IMR-90 (cell line): ENCODE measurements at regions not wholly inside any gene's neighbourhood (a gene's known extent, or its start where the extent isn't known, plus 50 kb on each side); places are given as distances from the start of the nearest gene placed in this dataset.

Experiments
- ATAC-seq: fragments of 200-7000 bp; cut with Tn5 transposase; 2 replicates; pipeline ENCODE4 v1.9.1; 2020; ENCODE audit warnings: low read depth, mild to moderate bottlenecking, moderate library complexity
- BruUV-seq: library from RNA; stranded (reverse); fragments of 400-500 nt; replicated peaks from 2 replicates; lab custom pipeline; 2021; lab: Mats Ljungman, UMichigan
- CTCF ChIA-PET: fragments of 300-600 bp; formaldehyde crosslinking; extraction: SDS; loops from one replicate; lab custom pipeline; 2021; ENCODE audit warnings: antibody characterized with exemption; lab: Yijun Ruan, JAX
- POLR2A ChIA-PET: fragments of 300-600 bp; sonication (Branson Sonifier 250); formaldehyde crosslinking; loops from one replicate; lab custom pipeline; 2022; ENCODE audit warnings: antibody characterized with exemption; ENCODE audit not compliant: unreplicated experiment; lab: Charles Lee
- DNase-seq: peaks from one replicate; pipeline ENCODE4 v3.0.0; 2013
- H2AFZ ChIP-seq: replicated peaks from 2 replicates; pipeline ENCODE3; 2013; ENCODE audit warnings: low read length, mild to moderate bottlenecking; ENCODE audit not compliant: poor library complexity
- H2AK5ac ChIP-seq: 2 replicates; pipeline ENCODE4 v1.6.1; 2013; ENCODE audit warnings: low read depth, low read length, inconsistent platforms
- H2AK9ac ChIP-seq: replicated peaks from 2 replicates; pipeline ENCODE3; 2013; ENCODE audit warnings: mild to moderate bottlenecking, low read depth, low read length, moderate library complexity; ENCODE audit not compliant: poor library complexity
- H2BK120ac ChIP-seq: 2 replicates; pipeline ENCODE4 v1.6.1; 2013; ENCODE audit warnings: low read depth, low read length, inconsistent platforms
- H2BK15ac ChIP-seq: 3 replicates; pipeline ENCODE4 v1.6.1; 2013; ENCODE audit warnings: low read depth, low read length, inconsistent platforms
- H2BK20ac ChIP-seq: 2 replicates; pipeline ENCODE4 v1.6.1; 2013; ENCODE audit warnings: low read depth, mild to moderate bottlenecking, inconsistent platforms, low read length, moderate library complexity
- H2BK5ac ChIP-seq: 2 replicates; pipeline ENCODE4 v1.6.1; 2013; ENCODE audit warnings: mild to moderate bottlenecking, low read depth, low read length, inconsistent platforms; ENCODE audit not compliant: poor library complexity, severe bottlenecking
- H3K14ac ChIP-seq: replicated peaks from 2 replicates; pipeline ENCODE4 v1.6.1; 2013; ENCODE audit warnings: low read depth, low read length, inconsistent platforms
- H3K18ac ChIP-seq: 2 replicates; pipeline ENCODE4 v1.6.1; 2013; ENCODE audit warnings: low read depth, low read length, control low read depth
- H3K23ac ChIP-seq: 2 replicates; pipeline ENCODE4 v1.6.1; 2013; ENCODE audit warnings: low read depth, low read length, inconsistent platforms
- H3K27ac ChIP-seq: 2 replicates; pipeline ENCODE4 v1.5.1; 2013; ENCODE audit warnings: mild to moderate bottlenecking, control low read depth, low read length; ENCODE audit not compliant: insufficient read depth
- H3K27me3 ChIP-seq: 2 replicates; pipeline ENCODE4 v1.6.1; 2013; ENCODE audit warnings: low read length; ENCODE audit not compliant: control insufficient read depth, insufficient read depth
- H3K36me3 ChIP-seq: 2 replicates; pipeline ENCODE4 v1.6.1; 2013; ENCODE audit warnings: low read length, mixed read lengths; ENCODE audit not compliant: control insufficient read depth, insufficient read depth
- H3K4ac ChIP-seq: 2 replicates; pipeline ENCODE4 v1.6.1; 2013; ENCODE audit warnings: low read depth, low read length, inconsistent platforms
- H3K4me1 ChIP-seq: 2 replicates; pipeline ENCODE4 v1.6.1; 2013; ENCODE audit warnings: low read length, mixed read lengths; ENCODE audit not compliant: control insufficient read depth, insufficient read depth
- H3K4me2 ChIP-seq: 2 replicates; pipeline ENCODE4 v1.6.1; 2013; ENCODE audit warnings: low read depth, mild to moderate bottlenecking, control low read depth, low read length, moderate library complexity
- H3K4me3 ChIP-seq: 2 replicates; pipeline ENCODE4 v1.5.1; 2013; ENCODE audit warnings: low read depth, mild to moderate bottlenecking, control low read depth, low read length, moderate library complexity; ENCODE audit not compliant: insufficient read depth
- H3K56ac ChIP-seq: 2 replicates; pipeline ENCODE4 v1.6.1; 2013; ENCODE audit warnings: low read length, inconsistent platforms; ENCODE audit not compliant: insufficient read depth; ENCODE audit errors: extremely low read depth
- H3K79me1 ChIP-seq, 2 experiments: 2 replicates each; pipeline ENCODE4 v1.6.1; 2013; ENCODE audit warnings: low read length in 2 of 2, inconsistent platforms in 1 of 2, low read depth in 1 of 2
- H3K9ac ChIP-seq: 2 replicates; pipeline ENCODE4 v1.6.1; 2013; ENCODE audit warnings: low read depth, low read length, control low read depth
- H3K9me1 ChIP-seq: 2 replicates; pipeline ENCODE4 v1.6.1; 2013; ENCODE audit warnings: low read length, inconsistent platforms; ENCODE audit not compliant: insufficient read depth
- H3K9me3 ChIP-seq: 2 replicates; pipeline ENCODE4 v1.6.1; 2013; ENCODE audit warnings: low read length; ENCODE audit not compliant: control insufficient read depth, insufficient read depth
- H4K20me1 ChIP-seq: 2 replicates; pipeline ENCODE4 v1.6.1; 2013; ENCODE audit warnings: low read length, inconsistent platforms; ENCODE audit not compliant: insufficient read depth
- H4K5ac ChIP-seq: 2 replicates; pipeline ENCODE4 v1.6.1; 2013; ENCODE audit warnings: mild to moderate bottlenecking, low read depth, low read length, control low read depth
- H4K8ac ChIP-seq, 2 experiments: 2 replicates each; pipeline ENCODE4 v1.6.1; 2013; ENCODE audit warnings: low read depth in 2 of 2, low read length in 2 of 2, control low read depth in 1 of 2, inconsistent platforms in 1 of 2
- H4K91ac ChIP-seq: 2 replicates; pipeline ENCODE4 v1.6.1; 2013; ENCODE audit warnings: low read depth, low read length, inconsistent platforms; ENCODE audit not compliant: insufficient read depth
- BHLHE40 ChIP-seq: fragments of 150-350 bp; IDR thresholded peaks from 2 replicates; pipeline ENCODE4 v1.6.1; 2016; ENCODE audit warnings: mild to moderate bottlenecking, low read depth, low read length
- CEBPB ChIP-seq: IDR thresholded peaks from 2 replicates; pipeline ENCODE4 v1.6.1; 2012; ENCODE audit warnings: low read depth, low read length, improper control_type of control experiment
- CHD1 ChIP-seq: IDR thresholded peaks from 2 replicates; pipeline ENCODE4 v1.6.1; 2012; ENCODE audit warnings: low read depth, low read length, improper control_type of control experiment
- CTCF ChIP-seq: conservative IDR thresholded peaks from 2 replicates; pipeline ENCODE4 v1.5.1; 2012; ENCODE audit warnings: mild to moderate bottlenecking, low read depth, low read length, improper control_type of control experiment
- ELK1 ChIP-seq: fragments of 150-350 bp; IDR thresholded peaks from 2 replicates; pipeline ENCODE4 v1.6.1; 2016; ENCODE audit warnings: low read depth, mild to moderate bottlenecking, low read length, moderate library complexity, borderline replicate concordance
- FOS ChIP-seq: fragments of 150-350 bp; IDR thresholded peaks from 2 replicates; pipeline ENCODE4 v1.6.1; 2016; ENCODE audit warnings: low read depth, low read length
- MAFK ChIP-seq: IDR thresholded peaks from 2 replicates; pipeline ENCODE4 v1.6.1; 2012; ENCODE audit warnings: low read depth, low read length, improper control_type of control experiment
- MAZ ChIP-seq: IDR thresholded peaks from 2 replicates; pipeline ENCODE4 v1.6.1; 2012; ENCODE audit warnings: low read depth, mild to moderate bottlenecking, low read length, improper control_type of control experiment, moderate library complexity, borderline replicate concordance
- MXI1 ChIP-seq: IDR thresholded peaks from 2 replicates; pipeline ENCODE4 v1.6.1; 2012; ENCODE audit warnings: low read depth, mild to moderate bottlenecking, low read length, moderate library complexity, borderline replicate concordance
- NFE2L2 ChIP-seq: fragments of 150-350 bp; IDR thresholded peaks from 2 replicates; pipeline ENCODE4 v1.6.1; 2016; ENCODE audit warnings: low read depth, mild to moderate bottlenecking, low read length
- POLR2A ChIP-seq: IDR thresholded peaks from 2 replicates; pipeline ENCODE4 v1.6.1; 2012; ENCODE audit warnings: mild to moderate bottlenecking, low read depth, low read length
- RAD21 ChIP-seq: IDR thresholded peaks from 2 replicates; pipeline ENCODE4 v1.6.1; 2012; ENCODE audit warnings: low read length, improper control_type of control experiment
- RCOR1 ChIP-seq: IDR thresholded peaks from 2 replicates; pipeline ENCODE4 v1.6.1; 2012; ENCODE audit warnings: mild to moderate bottlenecking, low read length, improper control_type of control experiment; ENCODE audit not compliant: insufficient replicate concordance
- RFX5 ChIP-seq: IDR thresholded peaks from 2 replicates; pipeline ENCODE4 v1.8.0; 2012; ENCODE audit warnings: low read depth, mild to moderate bottlenecking, low read length, moderate library complexity
- SMC3 ChIP-seq: fragments of 150-350 bp; IDR thresholded peaks from 2 replicates; pipeline ENCODE4 v1.6.1; 2016; ENCODE audit warnings: low read depth, mild to moderate bottlenecking, antibody characterized with exemption, low read length, moderate library complexity
- USF2 ChIP-seq: fragments of 150-350 bp; IDR thresholded peaks from 2 replicates; pipeline ENCODE4 v1.6.1; 2017; ENCODE audit warnings: mild to moderate bottlenecking, antibody characterized with exemption, low read length, low read depth
- WGBS, 2 experiments: methylation state at CpG; one replicate each; pipeline versions ENCODE4 v1.1.5 to v1.1.7; 2013; ENCODE audit warnings: missing lambda C conversion rate in 2 of 2; ENCODE audit not compliant: insufficient read length in 1 of 2; ENCODE audit errors: extremely low coverage in 2 of 2; 5-methylcytosine and 5-hydroxymethylcytosine counted together
- dilution Hi-C: fragments of 300-500 bp; cut with HindIII; formaldehyde crosslinking; loops from one replicate; pipeline ENCODE4 v1.14.3; 2018; ENCODE audit warnings: low sequenced_read_pairs; ENCODE audit not compliant: unreplicated experiment
- in situ Hi-C: fragments of 300-500 bp; cut with MboI; formaldehyde crosslinking; loops from 3 replicates; pipeline ENCODE4 v1.14.3; 2019; ENCODE audit warnings: low sequenced_read_pairs, inconsistent platforms, mixed read lengths
- intact Hi-C: fragments of 100-400 bp; cut with micrococcal nuclease; formaldehyde crosslinking; loops from 2 replicates; pipeline ENCODE4 v1.10.0; 2022

- no peak overlapping the region for H3K9ac ChIP-seq
- no peak overlapping the region for H4K5ac ChIP-seq
- no peak overlapping the region for H2AFZ ChIP-seq
- no peak overlapping the region for H3K27ac ChIP-seq
- in situ Hi-C loops (no loop called here), dilution Hi-C loops (no loop called here), intact Hi-C loops (no loop called here)
- H2AK5ac ChIP-seq, result no peak overlapping the region
- no peak overlapping the region for H3K23ac ChIP-seq
- H3K9me1 ChIP-seq, result no peaks in the 10 kb centered on the region
- H4K8ac ChIP-seq, result no peak overlapping the region
- ATAC-seq (no peak), DNase-seq (no peak)
- no peak overlapping the region for H3K56ac ChIP-seq
- ChIA-PET CTCF (no interaction called here), POLR2A (no interaction called here)
- no peaks in the 10 kb centered on the region for H3K27me3 ChIP-seq
- no peak overlapping the region for H2BK5ac ChIP-seq
- no peak overlapping the region for H2BK120ac ChIP-seq
- no peak overlapping the region for H3K4me3 ChIP-seq
- TF ChIP-seq POLR2A (no peak), RAD21 (no peak), ELK1 (no peak), USF2 (no peak), CHD1 (no peak), SMC3 (no peak), MAFK (no peak), CTCF (no peak), MAZ (no peak), CEBPB (no peak), NFE2L2 (no peak), BHLHE40 (no peak), MXI1 (no peak), RFX5 (no peak), RCOR1 (no peak), FOS (no peak)
- no peak overlapping the region for H2BK20ac ChIP-seq
- H3K4me1 ChIP-seq, result no peaks in the 10 kb centered on the region
- peaks cover 9% of the 10 kb centered on the region for H3K9me3 ChIP-seq
- BruUV-seq, result no TSS peak
- H2BK15ac ChIP-seq, result no peak overlapping the region
- no peak overlapping the region for H2AK9ac ChIP-seq
- no peak overlapping the region for H3K4ac ChIP-seq
- WGBS, 2 experiments, result no CpG with 5 or more reads among the region's 2 CpGs
- H3K36me3 ChIP-seq, result no peaks in the 10 kb centered on the region
- H3K18ac ChIP-seq, result no peak overlapping the region
- H4K91ac ChIP-seq, result no peak overlapping the region
- no peak overlapping the region for H3K4me2 ChIP-seq
- no peaks in the 10 kb centered on the region for H4K20me1 ChIP-seq
- no peaks in the 10 kb centered on the region for H3K79me1 ChIP-seq
- no peak overlapping the region for H3K14ac ChIP-seq
Measured at GRCh38 chr3:163832547-163832946, 1245.7 kb downstream of the SI start.
